Pancreas (tissue), 10 donors: ENCODE measurements at regions not wholly inside any gene's neighbourhood (a gene's known extent, or its start where the extent isn't known, plus 50 kb on each side); places are given as distances from the start of the nearest gene placed in this dataset.
"Not testable (repeated sequence)": the region's sequence is repeated elsewhere in the genome, so short reads cannot be mapped to it uniquely, and the experiment has no call there.

Experiments used
- ATAC-seq, 4 donors: fragments of 200-7000 bp; cut with Tn5 transposase; one replicate each; pipeline versions ENCODE4 v1.8.0 to v1.9.1; 2020; ENCODE audit warnings: mild to moderate bottlenecking in 4 of 4, moderate library complexity in 4 of 4
- DNase-seq, 6 donors: peaks; one replicate each; pipeline ENCODE4 v3.0.0-alpha.2; 2020
- FAIRE-seq: peaks from 2 replicates; lab custom pipeline; 2012; peaks lifted over from hg19 to GRCh38; lab: Jason Lieb, UNC
- H3K27ac ChIP-seq, 4 donors: fragments of 200-600 bp; sonication (generic); 1 replicate in 3 of 4; 2 replicates in 1 of 4; pipeline versions ENCODE4 v1.5.0 to v1.8.0; 2020
- H3K27me3 ChIP-seq, 4 donors: fragments of 200-600 bp; one replicate each; pipeline ENCODE4 v1.8.0; 2021
- H3K36me3 ChIP-seq, 3 donors: fragments of 200-600 bp; sonication (generic) in 1 of 3; one replicate each; pipeline versions ENCODE4 v1.5.0 to v1.8.0; 2020 to 2021
- H3K4me1 ChIP-seq, 3 donors: fragments of 200-600 bp; one replicate each; pipeline ENCODE4 v1.8.0; 2021
- H3K4me3 ChIP-seq, 4 donors: fragments of 200-600 bp; sonication (generic) in 2 of 4; one replicate each; pipeline versions ENCODE4 v1.5.0 to v1.8.0; 2020 to 2021
- H3K9me3 ChIP-seq, 4 donors: fragments of 200-600 bp; one replicate each; pipeline ENCODE4 v1.8.0; 2021
- CTCF ChIP-seq, 4 donors: fragments of 200-600 bp; sonication (generic) in 3 of 4; IDR thresholded peaks; one replicate each; pipeline versions ENCODE4 v1.5.0 to v1.8.0; 2021; ENCODE audit warnings: antibody characterized with exemption in 4 of 4
- WGBS, 2 donors: extraction: QIAGEN DNeasy Blood & Tissue Kit; methylation state at CpG; one replicate each; pipeline ENCODE4 v1.1.7; 2013; 5-methylcytosine and 5-hydroxymethylcytosine counted together
- intact Hi-C, 3 donors: fragments of 100-400 bp; cut with DNase I; formaldehyde crosslinking; loops; one replicate each; pipeline versions ENCODE4 v1.11.1 to v1.14.2; 2022
- donor health status: healthy with polysubstance abuse.
- donor health status: DM: no; HTN: no; CAD: no; lungs with moderate emphysema.
- donor health status: DM: no; HTN: no; CAD: no.
- donor health status: control.
- donor health status: control.
- donor health status: Bipolar disorder and iron deficiency.
- donor health status: DM: yes; HTN: yes; CAD: no.
- donor health status: DM: no; HTN: no; CAD: no.
- donor health status: DM: no; HTN: no; CAD: no.
- donor health status: DM: yes; HTN: yes; CAD: no.

- no peak for TF ChIP-seq CTCF (IDR thresholded peaks at IDR 0.05)
Observed at GRCh38 chr18:60018618-60019462, 119.0 kb downstream of the PMAIP1 start.

GRCh38 chr18:60018134-60018533 is 118.3 kb downstream of the PMAIP1 start:
- DNase-seq, H3K9me3 ChIP-seq, FAIRE-seq, ATAC-seq, H3K27me3 ChIP-seq, H3K4me3 ChIP-seq, H3K36me3 ChIP-seq, intact Hi-C loops, H3K4me1 ChIP-seq, H3K27ac ChIP-seq: not testable (repeated sequence)
- WGBS, 2 donors = 80 to 81% methylated on average over 2 of the region's 3 CpGs

More at GRCh38 chr18:60018618-60019462, 119.0 kb downstream of the PMAIP1 start:
- ATAC-seq = no peak
- Histone ChIP-seq H3K27me3 (no peaks in the 10 kb centered on the region), H3K4me1 (no peaks in the 10 kb centered on the region), H3K27ac (no peak overlapping the region), H3K4me3 (no peak overlapping the region), H3K36me3 (no peaks in the 10 kb centered on the region), H3K9me3 (no peaks in the 10 kb centered on the region)
- no peak for DNase-seq
- intact Hi-C loops = no loop called here
- 10 to 31% methylated on average over 3 of the region's 3 CpGs for WGBS, 2 donors
- no peak for FAIRE-seq

DNA sequence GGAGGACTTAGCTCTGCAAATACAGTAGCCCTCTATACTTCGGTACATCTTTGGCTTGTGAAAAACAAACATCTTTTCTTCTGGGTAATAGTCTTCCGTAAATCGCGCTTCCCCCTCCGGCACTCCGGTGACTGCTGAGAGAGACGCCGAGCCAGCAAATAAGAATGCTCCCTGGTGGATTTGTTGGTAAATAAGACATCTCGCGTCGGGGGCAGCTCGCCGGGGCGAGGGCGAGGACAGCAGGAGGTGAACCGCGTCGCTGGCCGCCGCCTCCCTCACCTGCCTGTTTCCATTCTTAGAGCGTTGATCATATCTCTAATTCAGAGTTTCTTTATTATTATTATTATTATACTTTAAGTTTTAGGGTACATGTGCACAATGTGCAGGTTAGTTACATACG is 117.6 kb downstream of the PMAIP1 start:
- Histone ChIP-seq H3K4me3 (no peak overlapping the region), H3K27ac (no peak overlapping the region), H3K36me3 (no peaks in the 10 kb centered on the region), H3K27me3 (no peaks in the 10 kb centered on the region), H3K9me3 (no peaks in the 10 kb centered on the region), H3K4me1 (no peaks in the 10 kb centered on the region)
- FAIRE-seq (no peak), DNase-seq (no peak), ATAC-seq (no peak)
- intact Hi-C loops = no loop called here
- 91 to 93% methylated on average over 21 of the region's 22 CpGs for WGBS, 2 donors
- TF ChIP-seq CTCF (IDR thresholded peaks at IDR 0.05) = no peak

GRCh38 chr18:60015826-60016225 is 116.0 kb downstream of the PMAIP1 start:
- FAIRE-seq = peak; percentile 26
- H3K36me3 ChIP-seq, H3K27ac ChIP-seq, ATAC-seq, H3K9me3 ChIP-seq, H3K4me3 ChIP-seq, intact Hi-C loops, H3K4me1 ChIP-seq, DNase-seq, H3K27me3 ChIP-seq: not testable (repeated sequence)

DNA sequence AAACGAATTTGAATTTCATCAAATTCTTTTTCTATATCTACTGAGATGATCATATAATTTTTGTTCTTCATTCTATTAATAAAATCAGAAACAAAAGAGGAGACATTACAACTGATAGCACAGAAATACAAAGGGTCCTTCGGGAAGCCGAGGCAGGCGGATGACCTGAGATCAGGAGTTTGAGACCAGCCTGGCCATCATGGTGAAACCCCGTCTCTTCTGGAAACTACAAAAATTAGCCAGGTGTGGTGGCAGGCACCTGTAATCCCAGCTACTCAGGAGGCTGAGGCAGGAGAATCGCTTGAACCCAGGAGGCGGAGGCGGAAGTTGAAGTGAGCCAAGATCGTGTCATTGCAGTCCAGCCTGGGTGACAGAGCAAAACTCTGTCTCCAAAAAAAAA is 113.4 kb downstream of the PMAIP1 start:
- DNase-seq, FAIRE-seq, H3K27me3 ChIP-seq, H3K4me3 ChIP-seq, H3K27ac ChIP-seq, H3K9me3 ChIP-seq, intact Hi-C loops, H3K36me3 ChIP-seq, ATAC-seq, H3K4me1 ChIP-seq: not testable (repeated sequence)
- 84 to 85% methylated on average over 9 of the region's 9 CpGs for WGBS, 2 donors

GRCh38 chr18:60010984-60011383 is 111.2 kb downstream of the PMAIP1 start:
- no peaks in the 10 kb centered on the region for H3K9me3 ChIP-seq
- no peaks in the 10 kb centered on the region for H3K4me1 ChIP-seq
- TF ChIP-seq CTCF (IDR thresholded peaks at IDR 0.05) = no peak
- H3K27me3 ChIP-seq = no peaks in the 10 kb centered on the region
- no peak overlapping the region for H3K27ac ChIP-seq
- ATAC-seq (no peak), FAIRE-seq (no peak), DNase-seq (peak in 2 of 6 donors; percentile 44 to 47)
- 92 to 95% methylated on average over 35 of the region's 35 CpGs for WGBS, 2 donors
- intact Hi-C loops = no loop called here
- H3K4me3 ChIP-seq = no peak overlapping the region
- H3K36me3 ChIP-seq = no peaks in the 10 kb centered on the region
